Left kidney (tissue), 1 donor: ENCODE measurements at regions not wholly inside any gene's neighbourhood (a gene's known extent, or its start where the extent isn't known, plus 50 kb on each side); places are given as distances from the start of the nearest gene placed in this dataset.
"Not testable (repeated sequence)": the region's sequence is repeated elsewhere in the genome, so short reads cannot be mapped to it uniquely, and the experiment has no call there.

Experiments used
- DNase-seq: peaks from one replicate; pipeline ENCODE4 v3.0.0-alpha.2; 2013

DNA sequence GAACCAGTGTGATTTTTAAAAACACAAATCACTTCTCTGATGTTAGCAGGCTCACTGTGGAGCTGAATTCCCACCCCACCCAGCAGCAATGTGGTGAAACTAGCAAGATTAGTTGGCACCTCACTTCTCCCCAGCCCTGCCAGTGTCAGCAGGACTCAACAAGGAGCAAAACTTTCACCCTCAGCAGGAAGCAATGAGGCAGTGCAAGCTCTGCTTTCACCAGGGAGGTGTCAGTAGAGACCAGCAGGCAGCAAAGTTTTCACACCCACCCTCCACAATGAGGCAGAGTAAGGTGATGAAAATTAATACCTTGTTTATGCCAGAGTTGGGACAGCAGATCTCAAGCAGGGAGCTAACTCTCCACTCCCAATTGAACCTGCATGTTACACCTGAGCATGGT lies 565.0 kb downstream of the CETN3 start:
- DNase-seq, result no peak

DNA sequence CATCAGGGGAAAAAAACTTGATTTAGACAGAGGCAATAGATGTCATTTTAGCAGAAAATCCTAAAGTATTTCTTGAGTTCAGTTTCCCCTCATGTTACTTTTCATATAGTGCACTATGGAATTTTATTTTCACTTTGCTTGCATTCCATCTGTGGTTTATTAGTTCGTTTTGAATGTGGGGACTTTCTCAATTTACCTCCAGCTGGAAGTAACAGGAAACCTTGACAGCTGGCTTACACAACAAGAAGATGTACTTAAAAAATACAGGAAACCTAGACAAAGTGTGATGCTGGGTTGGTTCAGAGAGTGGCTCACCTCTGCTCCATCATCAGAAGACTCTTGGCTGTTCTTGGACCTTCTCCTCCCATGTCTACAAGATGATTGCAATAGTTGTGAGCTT lies 567.0 kb downstream of the CETN3 start:
- no peak for DNase-seq

DNA sequence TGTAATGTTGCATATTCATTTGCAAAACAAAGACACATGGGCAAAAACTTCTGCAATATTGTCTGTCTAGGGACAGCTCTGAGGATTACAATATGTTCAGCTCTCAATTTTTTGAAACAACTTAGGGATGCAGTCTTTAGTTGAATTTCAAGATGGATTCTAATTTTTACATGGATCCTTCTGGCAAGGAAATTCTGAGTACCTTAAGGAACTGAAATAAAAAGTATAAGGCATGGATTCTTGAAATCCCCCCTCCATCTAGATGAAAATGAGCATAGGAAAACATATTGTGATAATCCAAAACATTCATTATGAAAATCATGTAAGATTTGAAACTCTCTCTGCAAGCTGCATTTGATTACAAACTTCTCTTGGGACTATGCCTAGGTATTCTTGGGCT lies 568.6 kb downstream of the CETN3 start:
- no peak for DNase-seq

DNA sequence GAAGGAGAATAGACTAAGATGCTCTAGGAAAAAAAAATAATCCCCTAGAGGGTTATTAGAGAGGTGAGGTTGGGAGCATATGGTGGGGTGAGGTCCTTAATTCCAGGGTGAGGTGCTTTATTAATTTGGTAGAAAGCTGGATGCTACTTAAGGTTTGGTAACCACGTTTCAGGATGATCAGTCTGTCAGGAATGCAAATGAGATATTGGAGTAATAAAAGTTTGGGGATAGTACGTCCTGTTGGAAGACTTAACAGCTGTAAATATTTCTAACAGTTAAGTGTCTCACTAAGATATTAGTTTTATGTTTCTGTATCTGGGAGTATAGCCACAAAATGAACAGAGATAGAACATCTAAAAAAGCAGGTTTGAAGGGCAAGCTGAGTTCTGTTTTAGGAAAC lies 578.9 kb downstream of the CETN3 start:
- no peak for DNase-seq

DNA sequence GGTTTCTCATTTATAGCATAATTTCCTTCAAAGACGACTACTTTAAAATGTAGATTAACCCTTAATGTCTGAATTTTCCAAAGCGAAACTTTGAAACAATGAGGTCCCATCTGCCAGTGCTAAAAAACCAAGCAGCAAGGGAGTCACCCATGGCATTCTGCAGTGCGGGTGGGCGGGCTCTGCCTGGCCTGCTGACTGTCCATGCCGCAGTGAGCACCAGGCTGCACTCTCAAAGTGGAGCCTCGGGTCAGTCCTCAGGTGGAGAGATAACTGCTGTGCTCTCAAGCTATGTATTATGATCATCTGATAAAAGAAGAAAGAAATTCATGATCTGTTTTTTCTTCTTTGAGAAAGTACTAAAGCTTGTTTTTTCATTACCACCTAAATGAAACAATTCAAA lies 581.6 kb downstream of the CETN3 start:
- DNase-seq, result no peak

DNA sequence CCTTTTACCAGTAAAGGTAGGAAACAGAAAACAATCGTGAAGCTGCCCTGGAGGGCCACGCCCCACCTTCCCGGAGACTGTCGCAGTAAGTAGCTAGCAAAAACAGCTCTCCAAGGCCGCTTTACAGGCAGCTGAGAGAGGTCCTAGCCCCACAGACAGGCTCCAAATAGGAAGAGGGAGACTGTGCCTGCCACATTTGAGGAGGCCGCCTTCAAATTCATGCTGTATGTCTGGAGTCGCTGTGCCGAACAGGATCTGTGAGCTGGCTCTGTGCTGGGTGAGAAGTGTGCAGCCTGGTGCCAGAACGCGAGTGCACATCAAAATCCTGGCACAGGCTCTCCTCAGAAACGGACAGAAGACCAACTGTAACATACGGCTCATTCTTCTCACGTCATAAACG lies 582.2 kb downstream of the CETN3 start:
- DNase-seq, result no peak

DNA sequence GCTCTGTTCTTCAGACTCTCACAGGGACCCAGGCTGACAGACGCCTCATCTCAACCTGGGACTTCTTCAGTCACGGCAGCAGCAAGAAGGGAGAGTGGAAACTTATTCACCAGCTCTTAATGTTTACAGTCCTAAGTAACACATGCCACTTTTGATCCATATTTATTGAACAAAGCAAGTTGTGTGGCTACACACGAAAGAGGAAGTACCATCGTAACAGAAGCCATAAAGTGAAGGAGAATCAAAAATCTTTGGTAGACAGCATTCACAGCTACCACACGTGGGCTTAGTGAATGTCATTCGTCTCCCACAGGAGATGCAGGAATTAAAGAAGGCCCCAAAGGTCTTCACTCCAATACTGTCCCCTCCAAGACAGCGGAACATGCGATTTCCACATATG lies 582.6 kb downstream of the CETN3 start:
- DNase-seq, result no peak

DNA sequence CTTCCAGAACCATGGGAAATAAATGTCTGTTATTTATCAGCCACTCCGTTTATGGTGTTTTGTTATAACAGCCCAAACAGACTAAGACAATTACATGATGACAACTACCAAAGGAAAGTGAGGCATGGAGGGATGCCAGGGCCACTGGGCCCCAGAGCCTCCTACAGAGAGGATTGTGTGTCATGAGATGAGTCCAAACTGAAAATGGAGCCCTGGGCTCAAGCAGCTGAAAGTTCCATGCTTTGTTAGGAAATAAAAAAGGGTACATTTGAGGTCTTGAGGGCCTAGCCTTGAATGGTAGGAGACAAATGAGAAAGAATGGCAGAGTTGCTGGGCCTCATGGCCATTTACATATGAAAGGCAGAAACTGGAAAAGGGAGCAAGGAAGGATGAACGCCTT lies 586.5 kb downstream of the CETN3 start:
- no peak for DNase-seq

DNA sequence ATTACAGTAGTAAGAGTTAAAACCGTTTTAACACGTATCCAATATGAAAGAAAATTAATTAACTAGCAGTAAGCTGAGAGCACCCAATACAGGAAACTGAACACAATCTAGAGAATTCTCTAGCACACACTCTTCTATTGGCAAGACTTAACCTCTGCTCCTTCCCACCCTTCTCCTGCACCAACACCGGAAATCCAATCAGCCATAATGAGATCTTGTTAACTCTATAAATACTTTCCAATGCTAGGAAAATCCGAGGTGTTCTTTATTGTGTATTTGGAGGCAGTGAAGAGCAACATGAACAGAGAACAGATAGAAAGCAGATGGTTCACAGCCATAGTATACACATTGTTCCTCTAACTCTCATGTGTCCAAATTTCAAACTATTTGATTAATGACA lies 591.7 kb downstream of the CETN3 start:
- no peak for DNase-seq

DNA sequence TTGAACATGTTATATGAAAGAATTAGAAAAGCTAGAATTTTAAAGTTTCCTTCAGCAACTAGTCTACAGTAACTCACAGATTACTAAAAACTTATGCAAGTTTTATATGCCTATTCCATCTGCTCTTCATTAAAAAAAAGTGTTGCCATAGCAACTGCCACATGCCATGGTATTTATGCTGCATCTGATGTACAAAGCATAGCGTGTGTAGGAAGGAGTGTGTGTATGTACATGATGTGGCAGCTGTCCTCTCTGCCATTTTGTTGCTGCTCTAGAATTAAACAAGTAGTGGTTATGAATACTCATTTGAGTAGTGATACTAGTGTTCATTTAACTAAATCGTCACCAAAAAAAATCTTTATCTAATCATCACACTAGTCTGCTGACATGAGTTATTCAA lies 593.5 kb downstream of the CETN3 start:
- no peak for DNase-seq

DNA sequence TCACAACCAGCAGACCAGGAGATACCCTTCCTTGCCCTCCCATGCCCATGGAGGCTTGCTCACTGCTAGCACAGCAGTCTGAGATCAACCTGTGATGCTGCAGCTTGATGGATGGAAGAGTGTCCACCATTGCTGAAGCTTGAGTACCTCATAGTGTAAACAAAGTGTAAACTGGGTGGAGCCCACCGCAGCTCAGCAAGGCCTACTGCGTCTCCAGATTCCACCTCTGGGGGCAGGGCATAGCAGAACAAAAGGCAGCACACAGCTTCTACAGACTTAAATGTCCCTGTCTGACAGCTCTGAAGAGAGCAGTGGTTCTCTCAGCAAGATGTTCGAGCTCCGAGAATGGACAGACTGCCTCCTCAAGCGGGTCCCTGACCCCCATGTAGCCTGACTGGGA lies 608.8 kb downstream of the CETN3 start:
- not testable (repeated sequence) for DNase-seq

DNA sequence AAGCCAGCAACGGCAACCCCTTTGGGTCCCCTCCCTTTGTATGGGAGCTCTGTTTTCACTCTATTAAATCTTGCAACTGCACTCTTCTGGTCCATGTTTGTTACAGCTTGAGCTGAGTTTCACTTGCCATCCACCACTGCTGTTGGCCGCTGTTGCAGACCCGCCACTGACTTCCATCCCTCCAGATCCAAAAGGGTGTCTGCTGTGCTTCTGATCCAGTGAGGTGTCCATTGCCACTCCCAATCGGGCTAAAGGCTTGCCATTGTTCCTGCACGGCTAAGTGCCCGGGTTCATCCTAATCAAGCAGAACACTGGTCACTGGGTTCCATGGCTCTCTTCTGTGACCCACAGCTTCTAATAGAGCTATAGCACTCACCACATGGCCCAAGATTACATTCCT lies 615.1 kb downstream of the CETN3 start:
- DNase-seq, result not testable (repeated sequence)

DNA sequence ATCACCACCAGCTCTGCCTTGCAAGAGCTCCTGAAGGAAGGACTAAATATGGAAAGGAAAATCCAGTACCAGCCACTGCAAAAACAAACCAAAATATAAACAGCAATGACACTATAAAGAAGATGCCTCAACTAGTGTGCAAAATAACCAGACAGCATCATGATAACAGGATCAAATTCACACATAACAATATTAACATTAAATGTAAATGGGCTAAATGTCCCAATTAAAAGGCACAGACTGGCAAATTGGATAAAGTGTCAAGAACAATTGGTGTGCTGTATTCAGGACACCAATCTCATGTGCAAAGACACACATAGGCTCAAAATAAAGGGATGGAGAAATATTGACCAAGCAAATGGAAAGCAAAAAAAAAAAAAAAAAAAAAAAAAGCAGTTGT lies 629.8 kb downstream of the CETN3 start:
- not testable (repeated sequence) for DNase-seq

DNA sequence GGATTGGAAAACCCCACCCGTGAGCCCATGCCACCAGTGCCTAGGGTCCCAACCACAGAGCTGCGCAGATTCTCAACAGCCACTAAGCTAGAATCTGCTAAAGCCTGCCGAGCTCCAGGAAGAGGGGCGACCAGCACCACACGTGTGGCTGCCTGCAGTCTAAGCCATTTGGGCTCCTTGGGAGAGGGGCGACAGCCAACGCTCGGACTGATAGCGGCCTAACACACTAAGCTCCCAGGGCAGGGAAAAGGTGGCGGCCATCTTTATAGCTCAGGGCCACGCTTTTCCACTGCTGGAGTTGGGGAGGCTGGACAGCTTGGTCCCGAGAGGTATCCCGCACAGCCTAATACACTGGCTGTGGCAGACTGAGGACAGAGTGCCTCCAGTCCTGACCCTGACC lies 631.8 kb downstream of the CETN3 start:
- no peak for DNase-seq

DNA sequence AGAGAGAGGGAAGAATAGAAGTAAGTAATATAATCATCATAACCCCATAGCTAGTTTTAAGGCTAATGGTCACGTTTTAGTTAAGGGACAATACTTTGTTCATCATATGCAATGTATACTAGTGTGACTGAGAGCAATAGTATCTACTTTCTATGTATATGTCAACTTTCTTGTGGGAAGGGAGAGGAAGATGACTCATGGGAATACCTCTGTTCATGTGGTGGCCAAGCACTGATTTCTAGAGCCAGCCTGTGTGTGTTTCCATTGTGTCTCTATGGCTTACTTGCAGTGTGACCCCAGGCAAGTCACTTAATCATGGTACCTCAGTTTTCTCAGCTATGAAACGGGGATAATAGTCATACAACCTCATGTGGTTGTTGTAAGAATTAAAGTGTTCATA lies 639.6 kb downstream of the CETN3 start:
- DNase-seq, result no peak

DNA sequence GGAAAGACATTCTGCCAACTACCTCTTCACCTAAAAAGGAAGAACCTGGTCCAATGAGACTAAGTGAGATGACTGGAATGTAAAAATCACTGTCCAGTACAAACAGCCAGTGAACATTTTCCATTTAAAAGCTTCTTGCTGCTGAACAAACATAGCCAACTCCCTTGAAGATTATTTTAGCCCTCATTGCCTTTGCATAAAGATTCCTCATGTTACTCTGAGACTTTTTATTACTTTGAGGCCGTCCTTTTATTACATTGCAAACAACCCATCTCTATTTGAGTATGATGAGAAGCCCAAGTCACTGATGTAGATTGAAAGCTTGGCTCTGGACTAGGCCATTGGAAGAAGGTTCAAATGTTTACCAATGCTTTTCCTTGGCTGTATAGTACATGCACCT lies 649.8 kb downstream of the CETN3 start:
- DNase-seq, result no peak

DNA sequence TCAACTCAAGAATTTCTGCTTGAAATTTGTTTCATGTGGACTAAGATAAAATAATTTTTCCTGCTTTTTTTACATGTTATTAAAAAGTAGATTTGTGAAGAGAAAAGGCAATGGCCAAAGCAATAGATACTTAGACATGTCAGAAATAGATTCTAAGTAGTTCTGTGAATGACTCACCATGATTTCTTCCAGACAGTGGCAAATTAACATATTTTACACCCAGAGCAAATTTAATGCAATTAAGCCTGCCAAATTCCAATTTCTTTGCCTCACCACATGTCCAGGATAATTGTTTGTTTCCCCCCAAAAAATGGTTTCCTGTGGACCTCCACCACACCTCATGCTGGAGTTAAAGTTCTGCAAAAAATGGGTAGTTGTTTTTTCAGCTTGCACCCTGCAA lies 651.4 kb downstream of the CETN3 start:
- DNase-seq, result no peak

DNA sequence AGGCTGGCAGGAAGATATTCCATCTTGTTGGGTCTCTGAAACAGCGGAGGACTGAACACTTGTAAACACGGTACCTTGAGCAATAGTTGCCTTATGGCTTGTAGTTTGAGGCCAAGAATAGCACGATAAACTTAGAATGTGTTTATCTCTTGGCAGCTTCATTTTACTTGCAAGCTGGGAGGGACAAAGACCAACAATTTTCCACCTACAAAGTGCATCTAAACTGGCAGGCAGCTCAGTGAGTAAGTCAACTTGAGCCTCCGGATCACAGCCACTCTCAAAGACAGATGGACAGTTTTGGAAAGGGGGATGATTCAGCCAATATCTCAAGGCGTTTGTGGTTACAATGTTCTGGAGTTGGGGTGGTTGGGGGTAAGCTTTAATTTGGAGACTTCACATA lies 652.6 kb downstream of the CETN3 start:
- no peak for DNase-seq

DNA sequence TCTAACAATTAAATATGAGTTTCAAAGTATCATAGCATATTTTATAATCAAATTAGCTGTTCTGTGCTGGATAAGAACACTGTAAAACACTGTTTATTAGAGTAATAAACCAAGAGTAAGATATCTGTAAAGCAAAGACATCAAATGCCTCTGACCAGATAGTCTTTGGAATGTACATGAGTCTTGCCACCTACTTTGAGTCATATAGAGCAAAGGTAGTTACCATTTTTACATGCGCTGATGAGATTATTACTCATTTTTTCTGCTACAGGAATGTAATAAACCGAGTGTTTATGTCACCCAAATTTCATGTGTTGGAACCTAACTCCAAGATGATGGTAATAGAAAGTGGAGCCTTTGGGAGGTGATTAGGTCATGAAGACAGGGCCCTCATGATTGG lies 654.5 kb downstream of the CETN3 start:
- DNase-seq, result no peak

DNA sequence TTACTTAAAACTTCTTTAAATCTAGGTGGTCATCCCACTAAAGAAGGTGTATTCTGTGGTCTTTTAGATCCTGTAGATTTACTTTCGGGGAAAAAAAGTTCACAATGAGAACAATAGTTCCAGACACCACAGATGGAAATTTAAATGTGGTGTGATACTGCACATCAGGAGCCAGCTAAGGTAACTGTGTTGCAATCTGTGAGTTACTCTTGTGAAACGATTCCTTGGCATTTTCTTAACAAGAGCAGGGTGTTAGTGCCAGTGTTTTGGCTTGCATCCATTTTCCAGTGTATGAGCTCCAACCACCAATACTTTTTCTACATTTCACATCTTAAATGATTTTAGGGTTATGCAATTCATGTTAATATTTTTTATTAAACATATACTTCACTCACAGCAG lies 674.5 kb downstream of the CETN3 start:
- no peak for DNase-seq

DNA sequence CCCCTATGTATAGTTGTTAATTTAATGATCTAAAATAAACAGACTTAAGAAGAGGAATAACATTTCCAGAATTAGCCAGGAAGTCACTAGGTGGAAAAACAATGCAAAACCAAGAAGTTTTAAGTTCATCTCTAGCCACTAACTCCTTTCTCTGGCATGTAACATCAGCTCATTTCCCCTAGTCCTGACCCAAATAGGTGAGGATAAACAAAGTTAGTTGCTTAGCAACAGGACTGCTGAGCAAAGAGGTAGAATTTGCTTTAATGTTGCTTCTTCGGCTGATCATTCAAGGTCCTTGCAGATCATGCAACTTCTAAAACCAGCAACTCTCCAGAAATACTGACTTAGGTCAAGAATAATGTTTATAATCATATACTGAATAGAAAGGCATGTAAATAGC lies 675.8 kb downstream of the CETN3 start:
- no peak for DNase-seq

DNA sequence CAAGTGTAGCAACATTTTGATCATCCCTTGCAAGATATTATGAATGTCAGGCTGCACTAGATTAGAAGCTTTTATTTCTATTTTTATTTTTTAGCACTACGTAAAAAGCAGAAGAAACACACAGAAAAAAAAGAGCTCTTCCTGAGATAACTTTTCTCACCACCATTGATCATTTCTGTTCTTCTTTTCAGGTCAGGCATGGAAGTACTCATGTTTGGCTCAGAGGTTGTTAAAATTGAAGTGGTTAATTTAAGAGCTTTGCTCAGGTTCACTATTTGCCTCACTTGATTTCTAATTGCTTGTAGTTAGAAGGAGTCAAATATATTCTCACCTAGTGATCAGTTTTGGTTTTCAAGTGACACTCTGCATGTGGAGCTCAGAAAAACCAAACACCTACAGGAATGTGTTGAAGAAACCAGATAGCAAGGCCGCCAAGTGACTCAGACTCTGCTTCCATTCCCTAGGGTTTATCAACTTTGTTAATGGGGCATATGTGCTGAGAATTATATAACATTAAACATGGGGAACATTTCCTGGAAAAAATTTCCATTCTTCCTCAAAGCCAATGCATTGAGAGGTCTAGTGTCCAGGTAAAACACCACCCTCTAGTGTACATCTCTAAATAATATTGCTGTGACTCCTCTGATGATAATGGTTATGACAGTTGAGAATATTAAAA lies 679.8 kb downstream of the CETN3 start:
- no peak for DNase-seq

DNA sequence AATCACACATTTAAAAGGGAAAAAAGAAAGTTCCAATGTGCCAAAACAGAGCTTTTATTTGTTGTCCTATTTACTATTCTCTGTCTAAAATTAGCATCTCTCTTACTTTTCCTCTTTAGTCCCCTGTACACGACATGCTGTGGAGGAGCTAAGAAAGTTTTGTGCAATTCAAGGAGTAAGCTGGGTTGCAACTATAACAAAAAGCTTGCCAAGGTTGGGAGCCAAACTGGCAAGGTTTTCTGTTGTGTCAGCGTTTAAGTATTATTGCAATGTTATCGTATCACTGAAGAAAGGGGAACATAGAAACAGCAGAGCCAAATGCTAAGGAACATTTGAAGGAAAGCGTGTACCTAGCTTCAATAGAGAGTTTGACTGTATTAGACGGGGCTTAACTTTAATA lies 680.8 kb downstream of the CETN3 start:
- DNase-seq, result no peak

DNA sequence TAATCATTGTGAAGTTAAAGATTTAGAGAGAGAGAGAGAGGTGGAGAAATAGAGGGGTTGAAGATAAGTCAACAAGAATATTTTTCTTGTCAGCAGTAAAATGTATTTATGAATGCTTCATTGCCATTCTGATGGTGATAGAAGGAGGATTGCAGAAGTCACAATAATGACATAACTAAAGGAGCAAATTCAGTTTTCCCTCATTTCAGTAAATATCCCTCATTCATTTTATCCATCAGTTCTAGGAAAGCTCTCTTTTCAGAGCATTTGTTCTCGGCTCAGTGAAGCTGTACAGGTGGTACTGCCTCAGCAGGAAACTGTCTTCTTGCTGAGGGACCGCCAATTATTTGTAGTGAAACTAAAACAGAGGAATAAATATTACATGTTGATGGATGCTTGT lies 681.4 kb downstream of the CETN3 start:
- DNase-seq, result no peak
